Lung (tissue), 11 donors: ENCODE measurements at regions not wholly inside any gene's neighbourhood (a gene's known extent, or its start where the extent isn't known, plus 50 kb on each side); places are given as distances from the start of the nearest gene placed in this dataset.

Experiments
- ATAC-seq: fragments of 200-7000 bp; cut with Tn5 transposase; one replicate; pipeline ENCODE4 v1.9.1; 2020; ENCODE audit warnings: moderate number of reproducible peaks; ENCODE audit not compliant: insufficient read depth, low FRiP score
- DNase-seq, 3 donors: peaks; one replicate each; pipeline ENCODE4 v3.0.0-alpha.2; 2013 to 2017
- H3K27ac ChIP-seq, 2 donors: one replicate each; pipeline ENCODE4 v1.5.1; 2013; ENCODE audit warnings: mild to moderate bottlenecking in 2 of 2, moderate library complexity in 2 of 2, control low read depth in 1 of 2, inconsistent platforms in 1 of 2, low read depth in 1 of 2, low read length in 1 of 2
- H3K27me3 ChIP-seq, 3 donors: one replicate each; pipeline ENCODE4 v1.5.1; 2013; ENCODE audit warnings: low read length in 2 of 3; ENCODE audit not compliant: control insufficient read depth in 3 of 3, insufficient read depth in 3 of 3
- H3K36me3 ChIP-seq, 4 donors: one replicate each; pipeline ENCODE4 v1.5.1; 2013; ENCODE audit warnings: low read length in 4 of 4, mild to moderate bottlenecking in 1 of 4, moderate library complexity in 1 of 4; ENCODE audit not compliant: control insufficient read depth in 4 of 4, insufficient read depth in 4 of 4
- H3K4me1 ChIP-seq, 5 donors: one replicate each; pipeline ENCODE4 v1.5.1; 2013; ENCODE audit warnings: low read length in 5 of 5, mild to moderate bottlenecking in 2 of 5, moderate library complexity in 1 of 5; ENCODE audit not compliant: control insufficient read depth in 5 of 5, insufficient read depth in 5 of 5
- H3K4me3 ChIP-seq: one replicate; pipeline ENCODE4 v1.5.1; 2013; ENCODE audit warnings: mild to moderate bottlenecking, control low read depth, moderate library complexity
- H3K9ac ChIP-seq, 2 donors: one replicate each; pipeline ENCODE4 v1.5.1; 2013; ENCODE audit warnings: low read length in 2 of 2, control low read depth in 1 of 2; ENCODE audit not compliant: insufficient read depth in 1 of 2
- H3K9me3 ChIP-seq, 4 donors: one replicate each; pipeline ENCODE4 v1.5.1; 2013; ENCODE audit warnings: low read length in 3 of 4, mild to moderate bottlenecking in 1 of 4, moderate library complexity in 1 of 4; ENCODE audit not compliant: control insufficient read depth in 4 of 4, insufficient read depth in 3 of 4
- WGBS, 2 donors: extraction: QIAGEN DNeasy Blood & Tissue Kit; methylation state at CpG; one replicate each; pipeline ENCODE4 v1.1.7; 2013; 5-methylcytosine and 5-hydroxymethylcytosine counted together
- TF ChIP-seq, protein P1 (sequence below): IDR thresholded peaks from 2 replicates; pipeline ENCODE4 v1.5.1; 2012; ENCODE audit warnings: mild to moderate bottlenecking; ENCODE audit errors: control extremely low read depth, extremely low read depth
- donor health status: control.
- donor health status: control.
- donor health status: Bipolar disorder and iron deficiency.
- donor health status: healthy.
- donor health status: DM: yes; HTN: yes; CAD: no.

GRCh38 chr12:86827409-86827808, 571.2 kb upstream of the MGAT4C start:
- Histone ChIP-seq H3K9ac (no peak overlapping the region), H3K27ac (no peak overlapping the region), H3K9me3 (no peaks in the 10 kb centered on the region), H3K36me3 (no peaks in the 10 kb centered on the region), H3K4me1 (no peaks in the 10 kb centered on the region), H3K4me3 (no peak overlapping the region), H3K27me3 (no peaks in the 10 kb centered on the region)
- TF ChIP-seq, protein P1, sequence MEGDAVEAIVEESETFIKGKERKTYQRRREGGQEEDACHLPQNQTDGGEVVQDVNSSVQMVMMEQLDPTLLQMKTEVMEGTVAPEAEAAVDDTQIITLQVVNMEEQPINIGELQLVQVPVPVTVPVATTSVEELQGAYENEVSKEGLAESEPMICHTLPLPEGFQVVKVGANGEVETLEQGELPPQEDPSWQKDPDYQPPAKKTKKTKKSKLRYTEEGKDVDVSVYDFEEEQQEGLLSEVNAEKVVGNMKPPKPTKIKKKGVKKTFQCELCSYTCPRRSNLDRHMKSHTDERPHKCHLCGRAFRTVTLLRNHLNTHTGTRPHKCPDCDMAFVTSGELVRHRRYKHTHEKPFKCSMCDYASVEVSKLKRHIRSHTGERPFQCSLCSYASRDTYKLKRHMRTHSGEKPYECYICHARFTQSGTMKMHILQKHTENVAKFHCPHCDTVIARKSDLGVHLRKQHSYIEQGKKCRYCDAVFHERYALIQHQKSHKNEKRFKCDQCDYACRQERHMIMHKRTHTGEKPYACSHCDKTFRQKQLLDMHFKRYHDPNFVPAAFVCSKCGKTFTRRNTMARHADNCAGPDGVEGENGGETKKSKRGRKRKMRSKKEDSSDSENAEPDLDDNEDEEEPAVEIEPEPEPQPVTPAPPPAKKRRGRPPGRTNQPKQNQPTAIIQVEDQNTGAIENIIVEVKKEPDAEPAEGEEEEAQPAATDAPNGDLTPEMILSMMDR: no peak
- no peak for DNase-seq
- 60 to 64% methylated on average over 2 of the region's 2 CpGs for WGBS, 2 donors
- ATAC-seq: no peak

DNA sequence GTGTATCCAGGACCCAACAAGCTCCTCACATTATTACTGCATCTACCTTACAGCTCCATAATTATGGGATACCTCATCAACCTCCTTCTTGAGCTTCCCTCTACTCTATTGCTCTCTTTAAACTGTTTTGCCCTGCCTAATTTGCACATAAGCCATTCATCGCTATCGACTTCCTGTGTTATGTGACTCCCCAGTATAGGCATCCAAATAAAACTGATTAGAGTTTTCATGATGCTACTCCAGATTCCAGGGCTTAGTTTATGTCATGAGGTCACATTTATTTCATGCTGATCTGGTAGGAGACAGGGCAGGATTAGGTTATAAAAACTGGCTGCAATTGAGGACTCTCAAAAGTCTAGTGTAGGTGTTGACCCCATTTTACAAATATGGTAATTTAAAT, 569.9 kb upstream of the MGAT4C start:
- TF ChIP-seq, protein P1: no peak
- no peak overlapping the region for H3K27ac ChIP-seq
- no peaks in the 10 kb centered on the region for H3K4me1 ChIP-seq
- no peak for ATAC-seq
- 92 to 93% methylated on average over 2 of the region's 2 CpGs for WGBS, 2 donors
- no peak for DNase-seq
- no peak overlapping the region for H3K4me3 ChIP-seq
- H3K9ac ChIP-seq: no peak overlapping the region
- H3K9me3 ChIP-seq: no peaks in the 10 kb centered on the region
- no peaks in the 10 kb centered on the region for H3K36me3 ChIP-seq
- no peaks in the 10 kb centered on the region for H3K27me3 ChIP-seq

GRCh38 chr12:86801439-86801838, 545.2 kb upstream of the MGAT4C start:
- DNase-seq (no peak), ATAC-seq (no peak)
- Histone ChIP-seq H3K9me3 (no peaks in the 10 kb centered on the region), H3K4me1 (no peaks in the 10 kb centered on the region), H3K27me3 (no peaks in the 10 kb centered on the region), H3K9ac (no peak overlapping the region), H3K27ac (no peak overlapping the region), H3K4me3 (no peak overlapping the region), H3K36me3 (no peaks in the 10 kb centered on the region)
- WGBS, 2 donors: 88 to 98% methylated on average over 1 of the region's 1 CpG
- TF ChIP-seq, protein P1: no peak

DNA sequence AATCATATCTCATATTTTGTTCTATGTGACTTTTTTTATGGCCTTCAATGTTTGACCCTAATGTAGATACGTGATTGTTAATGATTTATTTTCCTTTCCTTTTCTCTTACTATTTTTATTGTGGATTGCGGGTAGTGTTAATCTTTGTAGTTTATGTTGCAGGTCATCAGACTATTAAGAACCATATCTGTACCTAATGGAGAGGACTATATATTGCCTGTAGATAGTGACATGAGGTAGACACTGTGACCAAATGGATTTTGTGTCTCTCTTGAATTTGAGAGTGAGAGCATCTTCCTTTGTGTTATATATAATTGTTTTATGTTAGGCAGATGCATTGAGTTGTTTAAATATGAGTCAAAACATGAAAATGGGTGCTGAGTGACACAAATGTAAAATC, 543.4 kb upstream of the MGAT4C start:
- ATAC-seq (no peak), DNase-seq (no peak)
- H3K36me3 ChIP-seq: no peaks in the 10 kb centered on the region
- TF ChIP-seq, protein P1: no peak
- no peak overlapping the region for H3K9ac ChIP-seq
- no peaks in the 10 kb centered on the region for H3K9me3 ChIP-seq
- no peaks in the 10 kb centered on the region for H3K4me1 ChIP-seq
- H3K27me3 ChIP-seq: no peaks in the 10 kb centered on the region
- no peak overlapping the region for H3K4me3 ChIP-seq
- WGBS, 2 donors: 83% methylated on average over 2 of the region's 2 CpGs
- H3K27ac ChIP-seq: no peak overlapping the region
